IPS DF 19.7 (cell line): ENCODE measurements at regions not wholly inside any gene's neighbourhood (a gene's known extent, or its start where the extent isn't known, plus 50 kb on each side); places are given as distances from the start of the nearest gene placed in this dataset.
"Not testable (repeated sequence)": the region's sequence is repeated elsewhere in the genome, so short reads cannot be mapped to it uniquely, and the experiment has no call there.

Experiments
- DNase-seq: peaks from one replicate; pipeline ENCODE4 v3.0.0-alpha.2; 2013; ENCODE audit warnings: low read depth, low spot score

DNA sequence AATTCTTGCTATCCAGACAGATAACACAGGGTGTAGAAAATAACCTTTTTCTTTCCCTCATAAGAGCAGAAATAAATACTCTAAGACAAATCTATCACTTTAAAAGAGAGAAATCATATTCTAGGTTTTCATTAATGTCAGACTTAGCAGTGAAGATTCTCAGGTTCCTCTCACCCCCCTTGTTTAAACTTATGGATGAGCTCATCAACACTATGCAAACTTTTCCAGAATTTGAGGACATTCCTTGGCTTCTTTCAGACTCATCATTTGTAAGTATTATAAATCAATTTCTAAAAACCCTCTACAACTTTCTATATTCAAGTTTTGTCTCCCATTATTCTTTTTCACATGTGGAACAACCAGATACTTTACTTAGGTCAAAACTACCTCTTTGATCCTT is 374.9 kb upstream of the TRPC7 start:
- no peak for DNase-seq

- not testable (repeated sequence) for DNase-seq
These were observed 373.9 kb upstream of the TRPC7 start for GRCh38 chr5:136739271-136739670.

GRCh38 chr5:136738829-136739228 is 373.5 kb upstream of the TRPC7 start:
- no peak for DNase-seq

- DNase-seq = no peak
These were observed 370.7 kb upstream of the TRPC7 start for GRCh38 chr5:136736021-136736420.

GRCh38 chr5:136735611-136736010 is 370.3 kb upstream of the TRPC7 start:
- not testable (repeated sequence) for DNase-seq

DNA sequence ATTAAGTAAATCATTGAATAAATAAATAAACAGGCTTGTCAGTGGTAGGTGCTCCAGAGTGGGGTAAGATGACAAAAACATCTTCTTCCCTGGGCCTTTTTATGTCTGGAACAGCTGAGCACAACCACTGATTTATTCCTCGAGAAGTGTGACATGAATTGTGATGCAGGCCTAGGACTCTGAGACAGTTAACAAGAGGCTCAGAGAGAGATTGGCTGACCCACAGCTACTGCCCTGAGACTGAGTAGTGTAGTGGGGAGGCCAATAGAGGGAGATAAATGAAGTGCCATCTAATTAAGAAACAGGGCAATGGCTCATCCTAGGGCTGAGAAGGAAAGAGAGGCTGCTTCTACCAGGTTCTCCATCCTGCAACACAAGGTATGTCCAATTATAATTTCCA is 369.3 kb upstream of the TRPC7 start:
- DNase-seq = no peak

- no peak for DNase-seq
These were observed 367.4 kb upstream of the TRPC7 start for GRCh38 chr5:136732751-136733150.

DNA sequence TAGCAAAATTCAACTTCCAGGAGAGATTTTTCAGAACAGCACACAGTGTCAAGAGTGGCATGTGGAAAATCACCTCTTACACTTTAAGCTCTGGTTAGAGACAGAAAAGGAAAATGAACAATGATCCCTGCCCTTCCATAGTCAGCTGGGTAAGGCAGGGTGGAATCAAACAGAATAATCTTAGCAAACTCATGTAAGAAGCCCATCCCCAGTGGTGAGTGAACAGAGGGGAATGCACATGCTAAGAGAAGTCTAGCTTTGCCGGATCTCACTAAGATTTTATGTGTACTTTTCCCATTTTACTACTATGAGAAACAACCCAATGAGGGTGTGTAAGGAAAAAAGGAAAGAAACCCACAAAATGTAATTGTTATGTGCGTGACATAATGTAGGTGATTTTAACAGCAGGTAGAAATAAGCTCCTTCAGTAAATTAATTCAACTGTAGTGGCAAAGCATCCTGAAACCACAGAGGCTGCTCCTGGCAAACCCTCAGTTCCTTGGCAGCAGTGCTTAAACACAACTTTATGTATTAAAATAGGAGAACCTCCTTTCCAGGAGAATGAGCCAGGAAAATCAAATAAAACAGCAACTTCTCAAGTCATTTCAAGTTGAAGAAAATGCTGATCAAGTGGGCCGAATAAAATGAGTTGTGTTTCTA is 366.0 kb upstream of the TRPC7 start:
- no peak for DNase-seq

- DNase-seq = no peak
These were observed 365.1 kb upstream of the TRPC7 start for GRCh38 chr5:136730426-136730825.

- no peak for DNase-seq
These were observed 364.6 kb upstream of the TRPC7 start for GRCh38 chr5:136729901-136730355.

- DNase-seq = no peak
These were observed 361.2 kb upstream of the TRPC7 start for GRCh38 chr5:136726506-136726905.

DNA sequence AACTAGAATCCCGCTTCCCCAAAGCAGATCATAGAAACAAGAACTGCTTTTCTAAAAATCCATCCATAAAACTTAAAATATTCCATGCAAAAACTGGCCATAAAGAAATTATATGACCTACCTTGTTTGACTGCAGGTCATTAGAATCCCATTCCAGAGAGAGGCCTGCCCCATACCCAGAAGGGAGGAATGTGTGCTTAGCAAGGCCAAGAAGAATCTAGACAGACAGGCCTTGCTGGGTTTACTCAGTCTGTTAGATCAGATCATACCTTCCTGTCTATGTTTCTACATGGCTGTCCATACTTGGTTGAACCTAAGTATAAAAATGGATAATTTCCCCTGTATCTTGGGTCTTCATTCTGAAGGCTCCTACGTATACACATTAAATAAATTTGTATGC is 358.8 kb upstream of the TRPC7 start:
- DNase-seq = no peak

- DNase-seq = no peak
These were observed 357.2 kb upstream of the TRPC7 start for GRCh38 chr5:136722581-136722980.

DNA sequence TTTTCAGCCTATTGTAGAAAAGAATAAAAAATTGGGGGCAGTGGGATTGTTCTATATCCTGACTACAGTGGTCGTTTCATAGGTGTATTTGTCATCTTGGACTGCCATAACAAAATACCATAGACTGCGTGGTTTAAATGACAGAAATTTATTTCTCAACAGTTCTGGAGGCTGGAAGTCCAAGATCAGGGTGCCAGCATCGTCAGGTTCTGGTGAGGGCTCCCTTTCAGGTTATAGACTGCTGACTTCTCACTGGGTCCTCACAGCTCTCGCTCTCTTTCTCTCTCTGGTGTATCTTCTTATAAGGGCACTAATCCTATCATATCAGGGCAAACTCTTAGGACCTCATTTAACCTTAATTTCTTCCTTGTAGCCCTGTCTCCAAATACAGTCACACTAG is 356.7 kb upstream of the TRPC7 start:
- no peak for DNase-seq

DNA sequence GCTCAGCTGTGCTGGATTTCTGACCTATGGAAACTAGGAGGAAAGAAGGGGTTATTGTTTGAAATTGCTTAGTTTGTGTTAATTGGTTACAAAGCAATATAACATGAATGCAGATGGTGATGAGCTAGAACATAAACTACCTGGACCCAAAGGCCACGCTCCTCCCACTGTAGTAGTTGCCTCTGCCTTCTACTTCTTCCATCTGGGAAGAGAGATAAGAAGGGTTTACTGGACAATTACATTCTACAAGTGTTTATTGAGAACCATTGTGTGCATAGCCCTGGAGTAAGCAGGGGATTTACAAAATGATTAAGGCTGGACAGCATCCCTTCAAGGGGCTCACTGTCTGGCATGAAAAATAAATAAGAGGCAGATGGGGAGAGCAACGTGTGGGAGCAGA is 355.3 kb upstream of the TRPC7 start:
- DNase-seq = no peak

DNA sequence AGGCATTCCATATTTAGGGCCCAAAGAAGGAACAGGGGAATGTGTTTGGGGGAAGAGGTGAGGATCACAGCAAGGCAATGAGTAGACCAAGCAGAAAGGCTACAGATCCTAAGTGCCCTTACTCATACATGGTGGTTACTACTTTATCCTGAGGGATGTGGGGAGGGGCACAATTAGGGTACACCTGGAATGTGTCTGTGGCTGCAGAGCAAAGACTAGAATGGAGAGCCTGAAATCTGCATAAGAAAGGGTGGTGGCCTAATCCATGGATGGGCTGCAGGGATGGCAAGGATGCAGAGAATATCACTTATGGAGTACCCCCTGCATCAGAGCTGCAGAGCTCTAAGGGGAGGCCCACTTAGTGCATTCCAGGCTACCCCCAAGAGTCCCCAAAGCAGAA is 352.6 kb upstream of the TRPC7 start:
- DNase-seq = no peak

- no peak for DNase-seq
These were observed 348.9 kb upstream of the TRPC7 start for GRCh38 chr5:136714286-136714685.

DNA sequence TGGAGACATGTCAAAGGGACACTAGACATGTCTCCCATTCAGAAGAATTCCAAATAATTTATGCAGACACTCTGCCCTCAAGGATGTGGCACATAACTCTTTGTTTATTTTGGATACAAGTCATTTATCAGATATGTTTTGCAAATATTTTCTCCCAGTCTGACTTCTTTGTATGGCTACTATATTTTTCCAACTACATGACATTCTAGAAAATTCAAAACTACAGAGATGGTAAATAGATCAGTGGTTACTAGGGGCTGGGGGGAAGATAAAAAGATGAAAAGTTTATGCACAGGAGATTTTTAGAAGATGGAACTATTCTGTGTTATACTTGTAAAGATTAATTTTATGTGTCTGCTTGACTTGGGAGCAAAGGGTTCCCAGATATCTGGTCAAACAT is 347.3 kb upstream of the TRPC7 start:
- DNase-seq = no peak

- no peak for DNase-seq
These were observed 345.5 kb upstream of the TRPC7 start for GRCh38 chr5:136710834-136711233.

DNA sequence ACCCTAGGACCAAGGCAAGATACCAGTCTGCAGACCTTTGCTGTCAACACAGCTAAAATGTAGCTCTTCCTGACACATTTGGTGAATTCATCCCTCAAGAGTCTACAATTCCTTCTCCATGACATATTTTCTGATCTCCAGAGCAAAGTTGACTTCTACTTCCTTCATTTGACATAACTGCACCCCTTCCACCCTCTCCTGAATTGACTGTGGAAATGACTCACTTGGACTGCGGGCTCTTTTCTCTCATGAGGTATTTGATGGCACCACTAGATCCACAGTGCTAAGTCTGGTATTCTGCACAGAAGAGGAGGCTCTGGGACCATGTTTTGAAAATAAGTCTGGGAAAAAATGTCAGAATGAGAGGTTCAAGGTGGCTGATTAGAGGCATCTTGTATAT is 338.4 kb upstream of the TRPC7 start:
- DNase-seq = no peak

DNA sequence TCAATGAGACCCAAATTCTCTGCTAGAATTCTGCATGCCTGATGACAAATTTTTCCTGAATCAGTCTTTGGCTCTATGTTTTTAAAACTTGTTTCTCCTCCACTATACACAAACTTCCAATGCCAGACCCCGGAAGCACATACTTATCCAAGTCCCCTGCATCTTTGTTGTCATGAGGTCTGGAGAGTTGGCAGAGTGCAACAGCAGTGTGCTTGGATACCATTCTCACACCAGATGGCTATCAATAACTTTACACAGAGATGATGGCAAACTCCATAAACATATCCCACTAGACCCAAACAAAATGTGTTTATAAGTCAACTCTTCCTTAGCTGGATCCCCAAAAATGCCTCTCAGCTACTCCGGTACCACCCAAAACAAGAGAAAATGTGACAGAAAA is 337.7 kb upstream of the TRPC7 start:
- no peak for DNase-seq

- DNase-seq = no peak
These were observed 335.8 kb upstream of the TRPC7 start for GRCh38 chr5:136701191-136701590.

- no peak for DNase-seq
These were observed 334.3 kb upstream of the TRPC7 start for GRCh38 chr5:136699651-136700050.

GRCh38 chr5:136698970-136699369 is 333.6 kb upstream of the TRPC7 start:
- DNase-seq = no peak
